Kasumi-1 (cell line): ENCODE measurements at regions not wholly inside any gene's neighbourhood (a gene's known extent, or its start where the extent isn't known, plus 50 kb on each side); places are given as distances from the start of the nearest gene placed in this dataset.
A peak's percentile ranks its signal among the peaks of the same experiment; 100 is the strongest.

ENCODE experiments used
- DNase-seq, 2 experiments: peaks; one replicate each; lab custom pipeline; 2025; lab: John Stamatoyannopoulos, UW

DNA sequence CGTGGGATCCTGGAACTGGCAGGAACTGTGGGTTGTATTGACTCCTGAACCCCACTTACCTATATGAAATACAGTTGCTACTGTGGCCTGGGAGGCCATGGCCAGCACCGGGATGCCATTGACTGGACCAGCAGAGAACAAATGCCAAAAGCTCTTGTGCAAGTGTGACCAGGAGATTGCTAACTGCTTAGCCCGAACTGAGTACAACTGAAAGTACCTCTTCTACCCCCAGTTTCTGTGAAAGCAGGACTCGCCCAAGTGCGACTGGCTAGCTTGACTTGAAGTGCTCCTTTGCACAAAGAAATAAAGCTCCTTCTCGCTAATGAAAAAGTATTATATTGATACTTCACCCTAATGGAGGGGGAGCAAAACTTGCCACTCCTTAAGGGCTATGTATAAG, 101.3 kb upstream of the ATP11B start:
- no peak for DNase-seq

DNA sequence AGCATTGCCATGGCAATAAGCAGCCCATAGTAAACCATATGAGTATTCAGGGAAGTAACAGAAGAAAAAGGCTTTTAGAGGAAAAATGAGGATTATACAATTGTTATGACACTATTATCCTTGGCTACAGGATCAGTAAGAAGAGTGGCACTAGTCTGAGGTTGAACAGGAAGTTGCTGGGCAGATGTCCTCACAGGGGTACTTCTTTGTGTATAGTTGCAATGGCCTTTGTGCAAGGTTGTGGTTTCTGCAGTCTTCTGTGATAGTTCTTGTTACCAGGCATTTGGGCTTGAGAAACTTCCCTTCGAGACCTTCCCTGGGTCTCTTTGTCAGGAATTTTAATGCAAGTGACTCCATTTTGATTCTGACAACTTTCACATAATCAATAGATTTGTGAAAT, 100.6 kb upstream of the ATP11B start:
- peak; percentile 88 to 93 for DNase-seq

DNA sequence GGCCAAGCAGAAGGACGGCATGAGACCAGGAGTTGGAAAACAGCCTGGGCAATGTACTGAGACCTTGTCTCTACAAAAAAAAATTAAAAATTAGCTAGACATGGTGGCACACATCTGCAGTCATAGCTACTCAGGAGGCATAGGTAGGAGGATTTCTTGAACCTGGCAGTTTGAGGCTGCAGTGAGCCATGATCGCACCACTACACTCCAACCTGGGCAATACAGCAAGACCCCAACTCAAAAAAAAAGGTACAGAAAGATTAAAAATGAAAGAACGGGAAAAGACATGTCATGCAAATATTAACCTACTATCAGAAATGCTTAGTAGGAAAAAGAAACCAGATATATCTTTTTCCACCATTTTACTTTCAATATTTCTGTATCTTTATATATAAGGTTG, 99.6 kb upstream of the ATP11B start:
- DNase-seq = no peak

DNA sequence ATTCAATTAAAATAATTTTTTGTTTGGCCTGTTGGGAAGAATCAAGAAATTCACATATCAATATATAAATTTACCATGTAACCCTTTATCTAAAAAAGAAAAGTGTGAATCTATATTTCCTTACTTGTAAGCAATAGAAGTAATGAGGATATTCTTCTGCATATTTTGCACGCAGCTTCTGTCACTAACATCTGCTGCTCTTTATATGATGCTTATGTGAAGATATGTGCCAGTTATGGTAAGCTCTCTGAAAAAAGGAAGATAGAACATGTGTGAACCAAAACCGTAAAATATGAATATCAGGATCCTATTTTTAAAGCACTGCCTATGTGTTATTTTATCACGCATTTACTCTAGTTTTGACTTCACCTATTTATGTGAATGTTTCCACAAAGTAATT, 96.4 kb upstream of the ATP11B start:
- no peak for DNase-seq

DNA sequence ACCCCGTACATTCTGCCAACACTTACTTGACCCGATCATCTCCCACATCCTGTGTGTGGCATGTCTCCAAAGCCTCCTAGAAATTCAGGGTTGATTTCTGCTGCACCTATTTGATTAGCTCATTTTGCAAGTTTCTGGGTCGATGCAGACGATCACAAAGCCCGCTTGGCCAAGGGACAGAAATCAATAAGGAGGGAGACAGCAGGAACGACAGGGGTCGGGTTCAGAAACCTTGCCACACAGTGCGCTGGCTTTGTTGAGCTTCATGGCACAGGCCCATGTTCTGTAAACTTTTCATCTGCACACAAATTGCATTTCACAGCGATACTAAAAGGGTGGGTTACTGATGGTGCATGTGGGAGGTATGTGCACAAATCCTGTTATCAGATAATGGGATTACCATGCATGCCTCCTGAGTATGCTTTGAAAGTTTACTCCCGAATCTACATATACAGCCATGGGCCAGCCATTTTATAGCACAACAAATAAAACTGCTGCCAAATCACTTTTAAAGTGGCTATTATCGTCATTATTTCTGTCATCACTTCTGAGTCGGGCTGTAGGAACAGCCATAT, 95.9 kb upstream of the ATP11B start:
- DNase-seq = no peak

DNA sequence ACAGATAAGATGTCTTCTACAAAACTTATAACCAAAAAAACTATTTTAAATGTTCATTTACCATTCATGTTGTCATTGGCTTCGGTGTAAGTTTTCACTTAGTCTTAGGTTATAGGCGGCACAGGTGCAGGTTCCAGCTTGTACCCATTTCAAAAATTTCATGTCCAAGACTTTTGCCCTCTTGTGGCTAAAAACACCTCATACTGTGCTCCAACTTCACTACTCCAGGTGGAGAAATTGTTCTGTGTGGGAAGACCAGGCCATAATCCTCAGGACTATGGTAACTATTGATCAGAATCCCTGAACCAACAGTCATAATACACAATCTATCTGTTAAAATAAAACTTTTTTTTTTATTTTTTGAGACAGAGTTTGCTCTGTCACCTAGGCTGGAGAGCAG, 95.2 kb upstream of the ATP11B start:
- no peak for DNase-seq

DNA sequence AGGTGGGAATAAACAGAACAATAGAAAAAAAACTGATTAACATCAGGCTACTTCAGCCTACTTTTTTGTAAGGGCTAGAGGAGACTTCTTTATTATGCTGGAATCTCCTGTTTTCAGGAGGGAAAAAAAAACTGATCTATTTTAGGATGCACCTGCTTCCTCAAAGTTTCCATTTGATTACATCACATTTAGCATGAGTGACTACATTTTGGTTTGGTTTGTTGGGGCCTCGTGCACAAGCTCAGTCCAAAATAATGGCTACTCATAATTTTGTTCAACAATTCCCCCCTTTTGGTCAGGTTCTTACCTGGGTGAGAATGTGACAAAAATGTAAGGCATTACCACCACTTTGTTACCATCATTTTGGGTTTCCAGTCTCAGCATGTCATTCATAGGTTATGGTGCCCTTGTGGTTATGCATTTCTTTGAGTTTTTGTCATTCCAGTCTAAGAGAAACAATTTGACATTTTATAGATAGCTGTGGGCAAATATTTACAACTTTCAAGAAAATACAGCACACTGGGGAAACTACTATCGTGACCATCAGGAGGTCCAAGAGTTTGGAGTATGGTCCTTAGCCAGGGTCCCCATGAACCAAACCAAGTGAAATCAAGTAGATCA, 93.6 kb upstream of the ATP11B start:
- DNase-seq = no peak

DNA sequence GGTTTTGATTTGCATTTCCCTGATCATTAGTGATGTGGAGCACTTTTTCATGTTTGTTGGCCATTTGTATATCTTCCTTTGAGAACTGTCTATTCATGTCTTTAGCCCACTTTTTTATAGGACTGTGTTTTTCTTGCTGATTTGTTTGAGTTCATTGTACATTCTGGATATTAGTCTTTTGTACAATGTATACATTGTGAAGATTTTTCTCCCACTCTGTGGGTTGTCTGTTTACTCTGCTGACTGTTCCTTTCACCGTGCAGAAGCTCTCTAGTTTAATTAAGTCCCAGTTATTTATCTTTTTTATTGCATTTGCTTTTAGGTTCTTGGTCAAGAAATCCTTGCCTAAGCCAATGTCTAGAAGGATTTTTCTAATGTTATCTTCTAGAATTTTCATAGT, 91.1 kb upstream of the ATP11B start:
- no peak for DNase-seq

DNA sequence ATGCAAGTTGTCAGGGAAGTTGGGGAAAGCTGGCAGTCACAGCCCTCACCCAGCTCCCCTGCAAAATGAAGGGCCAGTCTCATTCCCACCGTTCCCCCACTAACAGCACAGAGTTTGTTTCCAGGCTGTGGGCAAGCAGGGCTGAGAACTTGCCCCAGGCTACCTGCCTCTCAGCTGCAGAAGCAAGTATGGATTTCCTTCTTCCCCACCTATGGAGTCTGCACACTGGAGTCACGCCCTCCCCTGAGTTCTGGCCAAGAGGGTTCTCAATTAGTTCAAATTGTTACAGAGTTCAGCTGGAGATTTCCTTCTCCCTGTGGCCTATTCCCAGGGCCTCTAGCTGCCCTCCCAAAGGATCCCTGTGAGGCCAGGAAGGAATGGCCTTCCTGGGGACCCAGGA, 90.1 kb upstream of the ATP11B start:
- no peak for DNase-seq

DNA sequence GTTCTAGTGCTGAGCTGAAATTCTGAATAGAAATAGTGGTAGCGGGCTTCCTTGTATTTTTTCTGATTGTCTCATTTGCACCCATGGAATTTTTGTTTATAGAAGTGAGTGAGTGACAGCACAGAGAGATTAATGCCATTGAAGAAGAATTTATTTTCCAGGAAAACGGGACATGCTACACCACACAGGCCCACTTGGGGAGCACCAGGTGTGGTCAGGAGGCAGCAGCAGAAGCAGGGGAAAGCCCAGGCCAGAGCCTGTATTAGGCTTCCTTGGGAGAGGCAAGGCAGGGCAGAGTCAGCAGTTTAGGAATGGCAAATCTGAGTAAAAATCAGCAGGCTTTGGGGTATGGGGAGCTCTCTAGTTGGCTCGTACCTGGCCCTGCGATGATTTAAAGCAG, 88.4 kb upstream of the ATP11B start:
- no peak for DNase-seq

DNA sequence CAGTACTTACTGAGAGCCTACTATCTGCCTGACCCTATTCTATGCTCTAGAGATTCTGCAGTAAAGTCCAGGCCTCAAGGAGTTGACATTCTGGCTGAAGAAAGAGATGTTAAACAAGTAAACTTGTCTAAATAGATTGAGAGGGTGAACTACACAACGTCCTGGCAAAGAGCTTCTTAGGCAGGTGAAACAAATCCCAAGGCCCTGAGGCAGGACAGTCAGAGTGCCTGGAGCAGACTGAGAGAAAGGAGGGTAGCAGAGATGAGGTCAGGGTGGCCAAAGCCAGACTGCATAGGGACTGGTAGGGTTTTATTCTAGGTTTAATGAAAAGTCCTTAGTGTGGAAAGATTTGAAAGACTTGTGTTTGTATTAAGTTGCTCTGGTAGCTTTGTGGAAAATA, 84.5 kb upstream of the ATP11B start:
- no peak for DNase-seq

DNA sequence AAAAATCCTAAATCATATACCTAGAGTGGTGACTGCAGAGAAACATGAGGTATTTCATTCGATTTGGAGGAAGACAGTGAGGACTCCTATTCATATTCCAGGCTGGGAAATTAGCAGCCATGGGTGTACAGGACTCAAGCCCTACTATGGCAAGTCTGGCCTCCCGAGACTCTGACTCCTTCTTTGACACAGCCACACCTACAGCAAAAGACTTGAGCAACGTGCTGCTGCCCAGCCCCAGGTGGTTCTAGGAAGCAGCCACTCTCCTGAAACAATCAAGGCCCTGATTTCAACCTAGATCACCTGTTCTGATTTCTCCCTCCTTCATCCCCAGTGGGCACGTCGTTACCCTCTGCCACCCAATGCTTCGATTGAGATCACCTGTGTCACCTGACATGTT, 84.0 kb upstream of the ATP11B start:
- no peak for DNase-seq

DNA sequence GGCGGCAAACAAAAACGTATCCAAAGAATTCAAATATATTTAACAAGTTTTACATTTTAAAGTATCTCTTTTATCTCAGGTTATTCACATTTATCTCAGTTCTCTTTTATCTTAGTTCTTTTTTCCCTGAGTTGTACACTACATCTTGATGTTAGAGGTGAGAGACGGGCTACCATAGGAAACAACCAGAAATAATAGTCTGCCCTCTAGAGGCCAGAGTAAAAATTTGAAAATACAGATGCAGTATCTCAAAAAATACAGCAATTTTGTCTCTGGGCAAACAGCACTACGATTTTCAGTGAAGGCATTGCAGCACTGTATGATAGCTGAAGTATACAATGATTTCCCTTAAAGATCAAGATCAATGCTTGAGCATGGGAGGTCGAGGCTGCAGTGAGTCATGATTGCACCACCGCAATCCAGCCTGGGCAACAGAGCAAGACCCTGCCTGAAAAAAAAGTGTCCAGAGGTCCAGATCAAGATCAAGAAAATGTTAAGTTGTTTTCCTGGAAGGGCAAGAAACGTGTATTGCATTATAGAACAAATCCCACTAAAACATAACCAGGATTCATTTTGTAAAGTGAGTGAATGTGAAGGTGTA, 82.6 kb upstream of the ATP11B start:
- DNase-seq = peak; percentile 60 to 67

DNA sequence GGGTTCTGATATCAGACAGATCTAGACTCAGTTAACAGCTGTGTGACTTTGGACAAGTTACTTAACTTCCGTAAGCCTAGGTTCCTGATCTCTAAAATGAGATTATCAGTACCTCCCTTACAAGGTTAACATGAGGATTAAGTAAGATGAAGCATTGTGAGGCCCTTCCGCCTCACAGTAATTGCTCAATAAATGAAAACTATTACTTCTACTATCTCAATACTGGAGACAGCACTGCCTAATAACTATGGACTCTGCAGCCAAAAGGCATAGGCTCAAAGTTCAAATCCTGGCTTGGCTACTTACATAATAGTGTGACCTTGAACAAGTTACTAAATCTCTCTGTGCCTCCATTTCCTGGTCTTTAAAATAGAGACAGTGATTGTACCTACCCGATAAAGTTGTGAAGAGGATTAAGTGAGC, 82.0 kb upstream of the ATP11B start:
- DNase-seq = no peak

DNA sequence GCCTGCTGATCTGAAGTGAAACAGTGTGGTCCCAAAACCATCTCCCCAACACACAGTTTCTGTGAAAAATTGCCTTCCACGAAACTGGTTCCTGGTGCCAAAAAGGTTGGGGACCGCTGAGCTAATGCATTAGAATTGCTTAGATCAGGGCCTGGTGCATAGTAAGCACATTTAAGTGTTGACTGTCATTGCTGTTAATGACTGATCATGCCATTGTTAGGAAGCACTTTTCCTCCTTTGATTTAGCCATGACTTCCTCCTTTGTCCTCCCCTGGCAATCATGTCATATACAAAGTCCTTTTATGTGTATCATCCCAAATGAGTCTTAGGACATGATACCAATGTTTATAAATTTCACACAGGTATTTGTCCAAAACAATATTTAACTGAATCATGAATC, 81.5 kb upstream of the ATP11B start:
- DNase-seq = no peak

DNA sequence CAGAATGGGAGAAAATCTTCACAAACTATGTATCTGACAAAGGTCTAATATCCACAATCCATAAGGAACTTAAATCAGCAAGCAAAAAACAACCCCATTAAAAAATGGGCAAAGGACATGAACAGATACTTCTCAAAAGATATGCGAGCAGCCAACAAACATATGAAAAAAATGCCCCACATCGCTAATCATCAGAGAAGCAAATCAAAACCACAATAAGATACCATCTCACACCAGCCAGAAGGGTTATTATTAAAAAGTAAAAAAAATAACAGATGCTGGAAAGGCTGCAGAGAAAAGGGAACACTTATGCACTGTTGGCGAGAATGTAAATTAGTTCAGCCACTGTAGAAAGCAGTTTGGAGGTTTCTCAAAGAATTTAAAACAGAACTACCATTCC, 80.2 kb upstream of the ATP11B start:
- DNase-seq = no peak

DNA sequence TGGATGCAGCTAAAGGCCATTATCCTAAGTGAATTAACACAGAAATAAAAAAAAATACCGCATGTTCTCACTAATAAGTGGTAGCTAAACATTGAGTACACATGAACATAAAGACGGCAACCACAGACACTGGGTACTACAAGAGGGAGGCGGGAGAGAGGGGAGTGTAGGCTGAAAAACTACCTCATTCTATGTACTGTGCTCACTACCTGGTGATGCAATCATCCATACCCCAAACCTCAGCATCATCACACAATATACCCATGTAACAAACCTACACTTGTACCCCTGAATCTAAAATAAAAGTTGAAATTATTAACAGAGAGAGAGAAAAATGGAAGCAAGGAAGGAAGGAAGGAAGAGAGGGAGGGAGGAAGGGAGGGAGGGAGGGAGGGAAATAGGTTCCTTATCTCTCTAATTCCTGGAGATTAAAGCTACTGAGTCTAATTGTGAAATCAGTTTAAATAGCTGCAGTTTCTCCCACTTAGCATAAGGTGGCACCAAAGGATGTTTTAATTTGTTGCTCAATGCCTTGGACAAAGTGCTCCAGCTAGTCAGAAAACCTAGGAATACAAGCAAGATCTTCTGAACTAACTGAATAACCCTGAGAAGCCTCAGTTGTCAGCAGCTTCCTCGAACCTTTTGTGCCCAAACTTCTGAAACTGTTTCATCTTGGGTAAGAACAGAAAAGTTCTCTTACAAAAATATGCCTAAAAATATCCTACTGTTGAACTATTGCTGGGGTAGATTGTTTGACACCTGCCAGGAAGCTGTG, 79.4 kb upstream of the ATP11B start:
- DNase-seq = peak; percentile 77 to 85

DNA sequence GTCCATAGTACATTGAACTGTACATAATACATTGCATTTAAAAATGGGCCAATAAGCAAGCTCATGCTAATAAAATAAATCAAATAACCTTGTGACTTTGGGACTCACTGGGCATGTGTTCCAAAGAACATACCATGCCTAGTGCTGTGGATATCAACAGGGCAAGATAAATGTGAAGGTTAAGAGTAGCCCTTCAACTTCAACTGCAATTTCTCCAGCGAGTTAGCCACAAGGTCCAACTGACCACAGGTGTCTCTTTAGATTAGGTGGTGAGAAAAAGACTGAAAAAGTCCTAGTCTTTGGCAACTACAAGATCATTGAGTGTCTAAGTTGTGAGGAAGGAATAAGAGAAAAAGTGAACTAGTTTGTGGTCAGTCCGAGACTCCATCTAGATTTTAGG, 78.3 kb upstream of the ATP11B start:
- no peak for DNase-seq

DNA sequence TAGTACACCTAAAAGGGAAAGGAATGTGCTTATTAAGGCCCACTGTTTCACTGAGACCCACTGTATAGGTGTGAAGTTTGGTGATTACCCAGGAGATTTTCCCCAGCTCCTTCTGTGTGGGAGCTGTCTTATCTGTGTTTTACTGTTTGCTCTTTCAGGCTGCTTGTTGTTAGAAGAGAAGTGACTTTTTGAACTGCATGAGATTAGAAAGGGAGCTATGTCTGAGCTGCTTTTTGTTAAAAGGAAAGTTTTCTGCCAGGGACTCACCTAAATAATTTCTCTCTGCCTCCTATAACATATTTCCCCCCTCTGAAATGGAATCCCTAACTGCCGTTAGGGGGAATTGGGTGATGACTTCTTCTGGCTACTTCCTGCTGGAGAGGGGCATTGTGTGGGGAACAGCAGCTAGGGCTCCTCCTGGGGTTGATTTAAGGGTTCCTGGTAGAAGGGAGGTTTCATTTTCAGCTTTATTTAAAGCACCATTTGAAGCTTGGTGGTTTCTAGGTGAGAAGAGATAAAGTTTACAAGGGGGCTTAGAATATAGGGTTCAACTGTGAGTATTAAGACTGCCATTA, 77.1 kb upstream of the ATP11B start:
- DNase-seq = no peak

DNA sequence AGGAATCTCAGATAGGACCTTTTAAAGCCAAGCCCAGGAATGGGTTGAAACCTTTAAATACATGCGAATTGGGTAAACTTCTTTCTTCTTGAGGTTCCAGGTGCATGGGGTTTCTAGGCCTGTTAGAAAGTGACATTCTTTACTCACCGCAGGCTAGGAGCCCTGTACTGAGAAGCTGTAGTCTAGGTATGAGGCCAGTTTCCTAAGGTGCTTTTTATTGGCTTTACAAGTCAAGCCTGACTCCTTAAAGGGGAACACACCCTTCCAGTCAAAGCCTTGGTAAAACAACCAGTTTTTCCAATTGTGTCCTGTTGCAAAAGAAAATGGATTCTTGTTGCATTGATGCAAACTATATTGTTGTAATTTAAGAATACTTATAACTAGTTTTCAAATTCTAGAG, 76.1 kb upstream of the ATP11B start:
- DNase-seq = no peak

DNA sequence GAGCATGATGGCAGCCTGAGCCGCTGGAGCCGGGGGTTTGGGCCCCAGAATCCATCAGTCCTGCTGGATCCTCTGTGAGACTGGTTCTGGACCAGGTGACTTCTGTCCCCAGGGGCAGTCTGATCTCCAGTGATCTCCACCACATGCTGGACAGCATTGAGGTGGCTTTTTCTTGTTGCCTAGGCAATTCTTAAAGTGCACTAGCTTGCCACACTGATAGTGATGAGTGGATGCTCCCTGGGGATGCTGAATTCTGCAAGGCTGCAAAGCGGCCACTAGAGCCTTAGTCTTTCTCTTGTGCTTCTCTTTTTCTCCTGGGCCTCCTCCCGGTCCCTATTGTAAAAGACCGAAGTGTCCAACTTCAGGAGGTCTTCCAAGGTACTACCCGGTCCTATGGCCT, 70.4 kb upstream of the ATP11B start:
- no peak for DNase-seq

DNA sequence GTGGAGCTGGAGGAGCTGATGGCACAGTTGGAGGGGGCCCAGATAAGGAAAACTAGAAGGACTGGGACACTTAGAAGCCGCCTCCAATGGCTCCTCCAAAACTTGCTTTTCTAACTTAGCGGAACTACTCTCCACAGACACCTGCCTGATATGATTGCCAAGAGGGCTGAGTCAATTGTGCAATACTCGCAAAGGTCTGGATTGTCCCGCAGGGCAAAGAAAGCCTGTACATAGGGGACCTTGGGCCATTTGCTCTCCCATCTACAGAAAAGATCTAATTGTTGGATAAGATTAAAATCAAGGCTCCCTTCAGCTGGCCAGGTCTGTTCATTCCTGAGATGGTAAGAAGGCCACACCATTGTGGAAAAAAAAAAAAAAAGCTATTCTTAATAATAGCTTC, 69.7 kb upstream of the ATP11B start:
- DNase-seq = no peak
